Neural cell (in vitro differentiated cells): ENCODE measurements at regions not wholly inside any gene's neighbourhood (a gene's known extent, or its start where the extent isn't known, plus 50 kb on each side); places are given as distances from the start of the nearest gene placed in this dataset.

Source experiments
- H2AFZ ChIP-seq: fragments of 200-600, 300-800 bp; sonication (generic), shearing (Covaris generic); 2 replicates; pipeline ENCODE4 v1.6.0; 2014; ENCODE audit warnings: low read depth, mild to moderate bottlenecking, antibody characterized with exemption, low read length, moderate library complexity
- H3F3A ChIP-seq: fragments of 200-600 bp; shearing (Covaris generic); 2 replicates; pipeline ENCODE4 v1.6.1; 2016; ENCODE audit warnings: mild to moderate bottlenecking, moderate library complexity, mixed read lengths, antibody characterized with exemption, low read length; ENCODE audit not compliant: insufficient read depth, poor library complexity, severe bottlenecking
- H3K27ac ChIP-seq: fragments of 200-600, 300-800 bp; sonication (generic), shearing (Covaris generic); 2 replicates; pipeline ENCODE4 v1.5.1; 2014; ENCODE audit warnings: mild to moderate bottlenecking, low read length, moderate library complexity
- H3K27me3 ChIP-seq: fragments of 300-800, 200-600 bp; sonication (generic), shearing (Covaris generic); 2 replicates; pipeline ENCODE4 v1.6.0; 2014; ENCODE audit warnings: mild to moderate bottlenecking, low read depth, low read length, moderate library complexity; ENCODE audit not compliant: insufficient read depth
- H3K36me3 ChIP-seq: fragments of 300-800, 200-600 bp; sonication (generic), shearing (Covaris generic); 2 replicates; pipeline ENCODE4 v1.5.1; 2014; ENCODE audit warnings: mild to moderate bottlenecking, antibody characterized with exemption, low read length, moderate library complexity; ENCODE audit not compliant: insufficient read depth
- H3K4me2 ChIP-seq: fragments of 300-800, 200-600 bp; sonication (generic), shearing (Covaris generic); 2 replicates; pipeline ENCODE4 v1.6.0; 2014; ENCODE audit warnings: mild to moderate bottlenecking, low read length
- H3K4me3 ChIP-seq: fragments of 300-800, 200-600 bp; sonication (generic), shearing (Covaris generic); 2 replicates; pipeline ENCODE4 v1.5.1; 2014; ENCODE audit warnings: mild to moderate bottlenecking, low read length, moderate library complexity
- H3K79me2 ChIP-seq: fragments of 200-600 bp; shearing (Covaris generic); replicated peaks from 2 replicates; pipeline ENCODE4 v1.6.0; 2014; ENCODE audit warnings: mild to moderate bottlenecking, low read length, moderate library complexity; ENCODE audit not compliant: insufficient read depth
- H3K9ac ChIP-seq: fragments of 300-800, 200-600 bp; sonication (generic), shearing (Covaris generic); 2 replicates; pipeline ENCODE4 v1.6.1; 2016; ENCODE audit warnings: mild to moderate bottlenecking, low read length, mixed read lengths
- H3K9me2 ChIP-seq: fragments of 200-600 bp; shearing (Covaris generic); 2 replicates; pipeline ENCODE4 v1.6.1; 2016; ENCODE audit warnings: mild to moderate bottlenecking, low read length, mixed read lengths; ENCODE audit not compliant: insufficient read depth
- H3K9me3 ChIP-seq: fragments of 200-600, 300-800 bp; sonication (generic), shearing (Covaris generic); 2 replicates; pipeline ENCODE4 v1.6.1; 2016; ENCODE audit warnings: mild to moderate bottlenecking, mixed run types, low read length, moderate library complexity, mixed read lengths
- H4K20me1 ChIP-seq: fragments of 200-600 bp; shearing (Covaris generic); 2 replicates; pipeline ENCODE4 v1.6.1; 2016; ENCODE audit warnings: mild to moderate bottlenecking, mixed run types; ENCODE audit not compliant: insufficient read depth
- EP300 ChIP-seq: fragments of 450-650 bp; conservative IDR thresholded peaks from 2 replicates; pipeline ENCODE4 v1.6.1; 2014; ENCODE audit warnings: antibody characterized with exemption, mild to moderate bottlenecking, moderate library complexity; ENCODE audit not compliant: poor library complexity, severe bottlenecking
- EZH2 ChIP-seq: fragments of 200-600, 300-800 bp; shearing (Covaris generic), sonication (generic); IDR thresholded peaks from 2 replicates; pipeline ENCODE4 v1.6.1; 2014; ENCODE audit warnings: antibody characterized with exemption, low read length, borderline replicate concordance, mild to moderate bottlenecking; ENCODE audit not compliant: insufficient read depth, poor library complexity, severe bottlenecking
- MXI1 ChIP-seq: fragments of 450-650 bp; conservative IDR thresholded peaks from 2 replicates; pipeline ENCODE4 v1.6.1; 2014; ENCODE audit warnings: antibody characterized with exemption, mild to moderate bottlenecking; ENCODE audit not compliant: poor library complexity, severe bottlenecking
- POLR2AphosphoS5 ChIP-seq: IDR thresholded peaks from 2 replicates; pipeline ENCODE4 v1.6.1; 2012
- RAD21 ChIP-seq: fragments of 450-650 bp; conservative IDR thresholded peaks from 2 replicates; pipeline ENCODE4 v1.6.1; 2014; ENCODE audit warnings: antibody characterized with exemption, mild to moderate bottlenecking, moderate library complexity
- SMC3 ChIP-seq: fragments of 450-650 bp; conservative IDR thresholded peaks from 2 replicates; pipeline ENCODE4 v1.6.1; 2014; ENCODE audit warnings: antibody characterized with exemption, mild to moderate bottlenecking, moderate library complexity; ENCODE audit not compliant: poor library complexity
- TAF1 ChIP-seq: IDR thresholded peaks from 2 replicates; pipeline ENCODE4 v1.6.1; 2012; ENCODE audit warnings: low read depth
- TF ChIP-seq, protein P1 (sequence below): fragments of 450-650 bp; IDR thresholded peaks from 2 replicates; pipeline ENCODE4 v1.5.1; 2014; ENCODE audit warnings: antibody characterized with exemption, mild to moderate bottlenecking, moderate library complexity; ENCODE audit not compliant: poor library complexity, severe bottlenecking
- TF ChIP-seq, protein P2 (sequence below): IDR thresholded peaks from 2 replicates; pipeline ENCODE4 v1.6.1; 2012; ENCODE audit warnings: borderline replicate concordance

DNA sequence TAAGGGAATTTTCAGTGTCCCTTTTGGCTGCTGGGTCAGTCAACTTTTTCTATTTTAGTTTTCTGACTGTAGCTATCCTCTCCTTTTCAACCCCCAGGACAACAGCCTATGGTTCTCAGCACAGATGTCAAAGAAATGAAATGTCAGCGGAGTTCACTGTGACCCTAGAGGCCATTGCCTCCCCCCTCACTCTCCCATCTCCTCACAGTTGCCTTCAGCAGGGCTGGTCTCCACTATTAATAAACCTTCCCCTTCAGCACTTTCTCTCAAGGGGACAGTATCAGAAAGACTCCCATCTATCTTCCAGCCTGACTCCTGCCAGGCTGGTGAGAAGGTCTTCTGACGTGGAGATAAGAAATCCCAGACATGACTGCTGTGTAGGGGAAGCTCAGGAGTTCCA lies 137.1 kb upstream of the WSCD2 start:
- H3K4me2 ChIP-seq = no peak overlapping the region
- H3K4me3 ChIP-seq = no peak overlapping the region
- no peaks in the 10 kb centered on the region for H3K9me3 ChIP-seq
- H3K27ac ChIP-seq = no peak overlapping the region
- TF ChIP-seq TAF1 (no peak), EP300 (no peak), RAD21 (no peak), EZH2 (no peak), MXI1 (no peak), POLR2AphosphoS5 (no peak), SMC3 (no peak)
- TF ChIP-seq, protein P1, sequence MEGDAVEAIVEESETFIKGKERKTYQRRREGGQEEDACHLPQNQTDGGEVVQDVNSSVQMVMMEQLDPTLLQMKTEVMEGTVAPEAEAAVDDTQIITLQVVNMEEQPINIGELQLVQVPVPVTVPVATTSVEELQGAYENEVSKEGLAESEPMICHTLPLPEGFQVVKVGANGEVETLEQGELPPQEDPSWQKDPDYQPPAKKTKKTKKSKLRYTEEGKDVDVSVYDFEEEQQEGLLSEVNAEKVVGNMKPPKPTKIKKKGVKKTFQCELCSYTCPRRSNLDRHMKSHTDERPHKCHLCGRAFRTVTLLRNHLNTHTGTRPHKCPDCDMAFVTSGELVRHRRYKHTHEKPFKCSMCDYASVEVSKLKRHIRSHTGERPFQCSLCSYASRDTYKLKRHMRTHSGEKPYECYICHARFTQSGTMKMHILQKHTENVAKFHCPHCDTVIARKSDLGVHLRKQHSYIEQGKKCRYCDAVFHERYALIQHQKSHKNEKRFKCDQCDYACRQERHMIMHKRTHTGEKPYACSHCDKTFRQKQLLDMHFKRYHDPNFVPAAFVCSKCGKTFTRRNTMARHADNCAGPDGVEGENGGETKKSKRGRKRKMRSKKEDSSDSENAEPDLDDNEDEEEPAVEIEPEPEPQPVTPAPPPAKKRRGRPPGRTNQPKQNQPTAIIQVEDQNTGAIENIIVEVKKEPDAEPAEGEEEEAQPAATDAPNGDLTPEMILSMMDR = no peak
- TF ChIP-seq, protein P2, sequence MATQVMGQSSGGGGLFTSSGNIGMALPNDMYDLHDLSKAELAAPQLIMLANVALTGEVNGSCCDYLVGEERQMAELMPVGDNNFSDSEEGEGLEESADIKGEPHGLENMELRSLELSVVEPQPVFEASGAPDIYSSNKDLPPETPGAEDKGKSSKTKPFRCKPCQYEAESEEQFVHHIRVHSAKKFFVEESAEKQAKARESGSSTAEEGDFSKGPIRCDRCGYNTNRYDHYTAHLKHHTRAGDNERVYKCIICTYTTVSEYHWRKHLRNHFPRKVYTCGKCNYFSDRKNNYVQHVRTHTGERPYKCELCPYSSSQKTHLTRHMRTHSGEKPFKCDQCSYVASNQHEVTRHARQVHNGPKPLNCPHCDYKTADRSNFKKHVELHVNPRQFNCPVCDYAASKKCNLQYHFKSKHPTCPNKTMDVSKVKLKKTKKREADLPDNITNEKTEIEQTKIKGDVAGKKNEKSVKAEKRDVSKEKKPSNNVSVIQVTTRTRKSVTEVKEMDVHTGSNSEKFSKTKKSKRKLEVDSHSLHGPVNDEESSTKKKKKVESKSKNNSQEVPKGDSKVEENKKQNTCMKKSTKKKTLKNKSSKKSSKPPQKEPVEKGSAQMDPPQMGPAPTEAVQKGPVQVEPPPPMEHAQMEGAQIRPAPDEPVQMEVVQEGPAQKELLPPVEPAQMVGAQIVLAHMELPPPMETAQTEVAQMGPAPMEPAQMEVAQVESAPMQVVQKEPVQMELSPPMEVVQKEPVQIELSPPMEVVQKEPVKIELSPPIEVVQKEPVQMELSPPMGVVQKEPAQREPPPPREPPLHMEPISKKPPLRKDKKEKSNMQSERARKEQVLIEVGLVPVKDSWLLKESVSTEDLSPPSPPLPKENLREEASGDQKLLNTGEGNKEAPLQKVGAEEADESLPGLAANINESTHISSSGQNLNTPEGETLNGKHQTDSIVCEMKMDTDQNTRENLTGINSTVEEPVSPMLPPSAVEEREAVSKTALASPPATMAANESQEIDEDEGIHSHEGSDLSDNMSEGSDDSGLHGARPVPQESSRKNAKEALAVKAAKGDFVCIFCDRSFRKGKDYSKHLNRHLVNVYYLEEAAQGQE = no peak
- H2AFZ ChIP-seq = no peak overlapping the region
- H4K20me1 ChIP-seq = no peaks in the 10 kb centered on the region
- no peaks in the 10 kb centered on the region for H3K27me3 ChIP-seq
- H3F3A ChIP-seq = no peaks in the 10 kb centered on the region
- no peaks in the 10 kb centered on the region for H3K9me2 ChIP-seq
- no peaks in the 10 kb centered on the region for H3K79me2 ChIP-seq
- H3K36me3 ChIP-seq = no peaks in the 10 kb centered on the region
- H3K9ac ChIP-seq = no peak overlapping the region

DNA sequence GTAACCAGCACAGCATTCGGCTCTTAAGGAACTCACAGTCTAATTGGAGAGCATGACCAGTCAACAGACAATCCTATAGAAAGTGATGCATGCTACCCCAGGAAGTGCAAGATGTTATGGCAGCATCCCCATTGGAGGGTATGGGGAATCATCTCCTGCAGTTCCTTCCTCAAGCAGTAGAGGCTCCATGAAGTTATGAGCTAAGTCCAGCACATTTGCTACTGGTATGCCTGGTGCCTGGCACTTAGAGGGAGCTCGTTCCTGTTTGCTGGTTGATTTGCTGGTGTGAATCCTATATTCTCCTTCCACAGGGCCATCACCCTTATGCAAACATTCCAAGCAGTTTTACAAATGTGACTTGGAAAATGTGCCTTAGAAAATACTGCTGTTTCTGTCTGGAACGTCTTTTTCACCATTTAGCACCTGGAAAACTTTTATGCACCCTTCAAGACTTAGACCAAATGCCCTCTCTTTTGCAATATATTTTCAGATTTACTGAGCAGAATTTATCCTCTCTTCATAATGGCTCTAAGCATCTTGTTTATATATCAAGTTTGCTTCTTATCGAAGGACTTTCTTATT lies 136.1 kb upstream of the WSCD2 start:
- Histone ChIP-seq H3K9ac (no peak overlapping the region), H3K9me3 (no peaks in the 10 kb centered on the region), H4K20me1 (no peaks in the 10 kb centered on the region), H3K9me2 (no peaks in the 10 kb centered on the region), H3F3A (no peaks in the 10 kb centered on the region), H3K79me2 (no peaks in the 10 kb centered on the region), H3K36me3 (no peaks in the 10 kb centered on the region), H3K27ac (no peak overlapping the region), H2AFZ (no peak overlapping the region), H3K4me2 (no peak overlapping the region), H3K27me3 (no peaks in the 10 kb centered on the region), H3K4me3 (no peak overlapping the region)
- TF ChIP-seq SMC3 (peak; percentile 70), EZH2 (no peak), MXI1 (no peak), EP300 (no peak), POLR2AphosphoS5 (no peak), RAD21 (peak; percentile 66), TAF1 (no peak)
- TF ChIP-seq, protein P2 = no peak
- TF ChIP-seq, protein P1 = peak; percentile 70
